Osteocyte (in vitro differentiated cells): ENCODE measurements at regions not wholly inside any gene's neighbourhood (a gene's known extent, or its start where the extent isn't known, plus 50 kb on each side); places are given as distances from the start of the nearest gene placed in this dataset.

ENCODE experiments used
- DNase-seq: peaks from one replicate; pipeline ENCODE4 v3.0.0; 2021; ENCODE audit warnings: mixed read lengths; ENCODE audit not compliant: unreplicated experiment; ENCODE audit errors: extremely low spot score
- H3K27ac Mint-ChIP-seq: one replicate; pipeline ENCODE4 v1.8.0; 2021; ENCODE audit warnings: mild to moderate bottlenecking, mixed read lengths; ENCODE audit not compliant: unreplicated experiment
- H3K27me3 Mint-ChIP-seq: one replicate; pipeline ENCODE4 v1.8.0; 2021; ENCODE audit warnings: mixed read lengths; ENCODE audit not compliant: unreplicated experiment
- H3K36me3 Mint-ChIP-seq: one replicate; pipeline ENCODE4 v1.8.0; 2021; ENCODE audit warnings: mixed read lengths; ENCODE audit not compliant: unreplicated experiment
- H3K4me1 Mint-ChIP-seq: one replicate; pipeline ENCODE4 v1.8.0; 2021; ENCODE audit warnings: mixed read lengths; ENCODE audit not compliant: unreplicated experiment
- H3K4me3 Mint-ChIP-seq: one replicate; pipeline ENCODE4 v1.8.0; 2021; ENCODE audit warnings: mild to moderate bottlenecking, moderate library complexity, mixed read lengths; ENCODE audit not compliant: unreplicated experiment
- H3K9me3 Mint-ChIP-seq: one replicate; pipeline ENCODE4 v1.8.0; 2021; ENCODE audit warnings: mixed read lengths; ENCODE audit not compliant: unreplicated experiment
- TF ChIP-seq, protein P1 (sequence below): fragments of 200-600 bp; sonication (generic); IDR thresholded peaks from 2 replicates; pipeline ENCODE4 v1.5.0; 2021; ENCODE audit warnings: antibody characterized with exemption, mild to moderate bottlenecking, moderate library complexity

- H3K4me3 Mint-ChIP-seq, result no peak overlapping the region
- H3K27ac Mint-ChIP-seq, result no peak overlapping the region
- H3K4me1 Mint-ChIP-seq, result no peaks in the 10 kb centered on the region
- TF ChIP-seq, protein P1, sequence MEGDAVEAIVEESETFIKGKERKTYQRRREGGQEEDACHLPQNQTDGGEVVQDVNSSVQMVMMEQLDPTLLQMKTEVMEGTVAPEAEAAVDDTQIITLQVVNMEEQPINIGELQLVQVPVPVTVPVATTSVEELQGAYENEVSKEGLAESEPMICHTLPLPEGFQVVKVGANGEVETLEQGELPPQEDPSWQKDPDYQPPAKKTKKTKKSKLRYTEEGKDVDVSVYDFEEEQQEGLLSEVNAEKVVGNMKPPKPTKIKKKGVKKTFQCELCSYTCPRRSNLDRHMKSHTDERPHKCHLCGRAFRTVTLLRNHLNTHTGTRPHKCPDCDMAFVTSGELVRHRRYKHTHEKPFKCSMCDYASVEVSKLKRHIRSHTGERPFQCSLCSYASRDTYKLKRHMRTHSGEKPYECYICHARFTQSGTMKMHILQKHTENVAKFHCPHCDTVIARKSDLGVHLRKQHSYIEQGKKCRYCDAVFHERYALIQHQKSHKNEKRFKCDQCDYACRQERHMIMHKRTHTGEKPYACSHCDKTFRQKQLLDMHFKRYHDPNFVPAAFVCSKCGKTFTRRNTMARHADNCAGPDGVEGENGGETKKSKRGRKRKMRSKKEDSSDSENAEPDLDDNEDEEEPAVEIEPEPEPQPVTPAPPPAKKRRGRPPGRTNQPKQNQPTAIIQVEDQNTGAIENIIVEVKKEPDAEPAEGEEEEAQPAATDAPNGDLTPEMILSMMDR, result no peak
- no peaks in the 10 kb centered on the region for H3K36me3 Mint-ChIP-seq
- DNase-seq, result no peak
- H3K27me3 Mint-ChIP-seq, result no peaks in the 10 kb centered on the region
- H3K9me3 Mint-ChIP-seq, result no peaks in the 10 kb centered on the region
Observed at GRCh38 chr3:28637742-28638141, 289.1 kb upstream of the AZI2 start.

GRCh38 chr3:28645149-28645548 lies 296.5 kb upstream of the AZI2 start:
- Mint-ChIP-seq H3K36me3 (no peaks in the 10 kb centered on the region), H3K27me3 (no peaks in the 10 kb centered on the region), H3K4me3 (no peak overlapping the region), H3K27ac (no peak overlapping the region), H3K4me1 (no peaks in the 10 kb centered on the region), H3K9me3 (no peaks in the 10 kb centered on the region)
- no peak for DNase-seq
- TF ChIP-seq, protein P1, result no peak

DNA sequence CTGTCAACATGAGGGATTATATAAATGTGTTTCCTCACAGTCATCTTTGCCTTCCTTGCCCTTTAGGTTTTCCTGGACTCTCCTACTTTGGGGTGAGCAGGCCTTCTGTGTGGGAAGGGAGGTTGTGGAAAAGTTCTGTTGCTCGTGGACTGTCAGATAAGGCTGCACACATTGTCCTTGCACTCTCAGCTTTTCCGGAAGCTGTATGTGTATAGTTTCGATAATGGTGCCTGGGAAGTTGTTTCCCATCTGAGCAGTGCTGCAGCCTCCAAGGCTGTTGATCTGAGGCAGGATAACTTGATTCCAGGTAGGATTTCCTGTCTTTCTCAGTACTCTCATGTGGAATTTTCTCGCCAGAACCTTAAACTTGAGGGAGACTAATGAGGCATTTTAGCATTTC lies 297.8 kb upstream of the AZI2 start:
- H3K4me1 Mint-ChIP-seq, result no peaks in the 10 kb centered on the region

GRCh38 chr3:28649266-28649665 lies 300.6 kb upstream of the AZI2 start:
- Mint-ChIP-seq H3K27me3 (peaks cover 6% of the 10 kb centered on the region), H3K9me3 (no peaks in the 10 kb centered on the region), H3K27ac (no peak overlapping the region), H3K36me3 (no peaks in the 10 kb centered on the region), H3K4me3 (no peak overlapping the region), H3K4me1 (no peaks in the 10 kb centered on the region)
- no peak for DNase-seq
- TF ChIP-seq, protein P1, result no peak

More for the DNA sequence above, 297.8 kb upstream of the AZI2 start:
- H3K4me3 Mint-ChIP-seq, result no peak overlapping the region
- H3K9me3 Mint-ChIP-seq, result no peaks in the 10 kb centered on the region
- TF ChIP-seq, protein P1, result no peak
- no peak for DNase-seq
- no peaks in the 10 kb centered on the region for H3K27me3 Mint-ChIP-seq
- H3K36me3 Mint-ChIP-seq, result no peaks in the 10 kb centered on the region
- H3K27ac Mint-ChIP-seq, result no peak overlapping the region

GRCh38 chr3:28651159-28651558 lies 302.5 kb upstream of the AZI2 start:
- Mint-ChIP-seq H3K4me1 (no peaks in the 10 kb centered on the region), H3K27ac (no peak overlapping the region), H3K9me3 (no peaks in the 10 kb centered on the region), H3K27me3 (peaks cover 11% of the 10 kb centered on the region), H3K4me3 (no peak overlapping the region), H3K36me3 (no peaks in the 10 kb centered on the region)
- TF ChIP-seq, protein P1, result no peak
- DNase-seq, result no peak
